ENCODE measurements at regions not wholly inside any gene's neighbourhood (a gene's known extent, or its start where the extent isn't known, plus 50 kb on each side); places are given as distances from the start of the nearest gene placed in this dataset.
"Not testable (repeated sequence)": the region's sequence is repeated elsewhere in the genome, so short reads cannot be mapped to it uniquely, and the experiment has no call there.

GRCh38 chr10:121270906-121271305 lies 327.3 kb downstream of the FGFR2 start:
- Histone ChIP-seq H3K9me3 (ENCODE audit: low read length) (no peaks in the 10 kb centered on the region), H3K27ac (ENCODE audit: low read depth, low read length) (no peak overlapping the region), H3K27me3 (ENCODE audit: control insufficient read depth in 1 of 2, insufficient read depth in 2 of 2, low read length in 2 of 2) (no peaks in the 10 kb centered on the region), H3K9ac (ENCODE audit: low read length) (no peak overlapping the region), H3K4me3 (ENCODE audit: low read depth in 1 of 2, low read length in 2 of 2) (no peak overlapping the region), H3K4me1 (ENCODE audit: insufficient read depth, low read length) (peaks cover 3% of the 10 kb centered on the region), H3K36me3 (ENCODE audit: insufficient read depth, low read length) (no peaks in the 10 kb centered on the region)

GRCh38 chr10:121276046-121276445 lies 322.2 kb downstream of the FGFR2 start:
- Histone ChIP-seq H3K27ac (ENCODE audit: low read depth, low read length) (no peak overlapping the region), H3K36me3 (ENCODE audit: insufficient read depth, low read length) (no peaks in the 10 kb centered on the region), H3K9ac (ENCODE audit: low read length) (no peak overlapping the region), H3K9me3 (ENCODE audit: low read length) (no peaks in the 10 kb centered on the region), H3K27me3 (ENCODE audit: control insufficient read depth in 1 of 2, insufficient read depth in 2 of 2, low read length in 2 of 2) (no peaks in the 10 kb centered on the region), H3K4me1 (ENCODE audit: insufficient read depth, low read length) (no peaks in the 10 kb centered on the region), H3K4me3 (ENCODE audit: low read depth in 1 of 2, low read length in 2 of 2) (no peak overlapping the region)

GRCh38 chr10:121276822-121277221 lies 321.4 kb downstream of the FGFR2 start:
- Histone ChIP-seq H3K9ac (ENCODE audit: low read length) (no peak overlapping the region), H3K27me3 (ENCODE audit: control insufficient read depth in 1 of 2, insufficient read depth in 2 of 2, low read length in 2 of 2) (no peaks in the 10 kb centered on the region), H3K4me1 (ENCODE audit: insufficient read depth, low read length) (no peaks in the 10 kb centered on the region), H3K9me3 (ENCODE audit: low read length) (no peaks in the 10 kb centered on the region), H3K4me3 (ENCODE audit: low read depth in 1 of 2, low read length in 2 of 2) (no peak overlapping the region), H3K27ac (ENCODE audit: low read depth, low read length) (no peak overlapping the region), H3K36me3 (ENCODE audit: insufficient read depth, low read length) (no peaks in the 10 kb centered on the region)

- H3K9ac ChIP-seq (ENCODE audit: low read length); H3K4me3 ChIP-seq (ENCODE audit: low read depth in 1 of 2, low read length in 2 of 2); H3K36me3 ChIP-seq (ENCODE audit: insufficient read depth, low read length); H3K4me1 ChIP-seq (ENCODE audit: insufficient read depth, low read length); H3K27ac ChIP-seq (ENCODE audit: low read depth, low read length); H3K27me3 ChIP-seq (ENCODE audit: control insufficient read depth in 1 of 2, insufficient read depth in 2 of 2, low read length in 2 of 2); H3K9me3 ChIP-seq (ENCODE audit: low read length): not testable (repeated sequence)
These were observed 319.9 kb downstream of the FGFR2 start for GRCh38 chr10:121278386-121278785.

- H3K4me1 ChIP-seq (ENCODE audit: insufficient read depth, low read length): no peaks in the 10 kb centered on the region
- H3K9me3 ChIP-seq (ENCODE audit: low read length): no peaks in the 10 kb centered on the region
- no peak overlapping the region for H3K4me3 ChIP-seq (ENCODE audit: low read depth in 1 of 2, low read length in 2 of 2)
- H3K27ac ChIP-seq (ENCODE audit: low read depth, low read length): no peak overlapping the region
- no peak overlapping the region for H3K9ac ChIP-seq (ENCODE audit: low read length)
- H3K27me3 ChIP-seq (ENCODE audit: control insufficient read depth in 1 of 2, insufficient read depth in 2 of 2, low read length in 2 of 2): no peaks in the 10 kb centered on the region
- H3K36me3 ChIP-seq (ENCODE audit: insufficient read depth, low read length): no peaks in the 10 kb centered on the region
These were observed 316.7 kb downstream of the FGFR2 start for GRCh38 chr10:121281576-121281975.

GRCh38 chr10:121282264-121282663 lies 316.0 kb downstream of the FGFR2 start:
- Histone ChIP-seq H3K27ac (ENCODE audit: low read depth, low read length) (no peak overlapping the region), H3K9me3 (ENCODE audit: low read length) (no peaks in the 10 kb centered on the region), H3K36me3 (ENCODE audit: insufficient read depth, low read length) (no peaks in the 10 kb centered on the region), H3K4me1 (ENCODE audit: insufficient read depth, low read length) (no peaks in the 10 kb centered on the region), H3K9ac (ENCODE audit: low read length) (no peak overlapping the region), H3K27me3 (ENCODE audit: control insufficient read depth in 1 of 2, insufficient read depth in 2 of 2, low read length in 2 of 2) (no peaks in the 10 kb centered on the region), H3K4me3 (ENCODE audit: low read depth in 1 of 2, low read length in 2 of 2) (no peak overlapping the region)

- H3K4me3 ChIP-seq (ENCODE audit: low read depth in 1 of 2, low read length in 2 of 2): no peak overlapping the region
- no peaks in the 10 kb centered on the region for H3K36me3 ChIP-seq (ENCODE audit: insufficient read depth, low read length)
- no peak overlapping the region for H3K9ac ChIP-seq (ENCODE audit: low read length)
- no peaks in the 10 kb centered on the region for H3K9me3 ChIP-seq (ENCODE audit: low read length)
- H3K27ac ChIP-seq (ENCODE audit: low read depth, low read length): no peak overlapping the region
- H3K27me3 ChIP-seq (ENCODE audit: control insufficient read depth in 1 of 2, insufficient read depth in 2 of 2, low read length in 2 of 2): no peaks in the 10 kb centered on the region
- peaks cover 6% of the 10 kb centered on the region for H3K4me1 ChIP-seq (ENCODE audit: insufficient read depth, low read length)
These were observed 315.3 kb downstream of the FGFR2 start for GRCh38 chr10:121282797-121283515.

GRCh38 chr10:121284936-121285335 lies 313.3 kb downstream of the FGFR2 start:
- peaks cover 15% of the 10 kb centered on the region for H3K4me1 ChIP-seq (ENCODE audit: insufficient read depth, low read length)
- no peaks in the 10 kb centered on the region for H3K36me3 ChIP-seq (ENCODE audit: insufficient read depth, low read length)
- no peaks in the 10 kb centered on the region for H3K27me3 ChIP-seq (ENCODE audit: control insufficient read depth in 1 of 2, insufficient read depth in 2 of 2, low read length in 2 of 2)
- no peak overlapping the region for H3K4me3 ChIP-seq (ENCODE audit: low read depth in 1 of 2, low read length in 2 of 2)
- H3K9ac ChIP-seq (ENCODE audit: low read length): no peak overlapping the region
- no peaks in the 10 kb centered on the region for H3K9me3 ChIP-seq (ENCODE audit: low read length)
- no peak overlapping the region for H3K27ac ChIP-seq (ENCODE audit: low read depth, low read length)

GRCh38 chr10:121285406-121286196 lies 312.6 kb downstream of the FGFR2 start:
- H3K27me3 ChIP-seq (ENCODE audit: control insufficient read depth in 1 of 2, insufficient read depth in 2 of 2, low read length in 2 of 2): no peaks in the 10 kb centered on the region
- no peak overlapping the region for H3K9ac ChIP-seq (ENCODE audit: low read length)
- H3K4me3 ChIP-seq (ENCODE audit: low read depth in 1 of 2, low read length in 2 of 2): no peak overlapping the region
- H3K27ac ChIP-seq (ENCODE audit: low read depth, low read length): no peak overlapping the region
- no peaks in the 10 kb centered on the region for H3K36me3 ChIP-seq (ENCODE audit: insufficient read depth, low read length)
- no peaks in the 10 kb centered on the region for H3K9me3 ChIP-seq (ENCODE audit: low read length)
- H3K4me1 ChIP-seq (ENCODE audit: insufficient read depth, low read length): peaks cover 15% of the 10 kb centered on the region

- Histone ChIP-seq H3K9ac (ENCODE audit: low read length) (no peak overlapping the region), H3K4me3 (ENCODE audit: low read depth in 1 of 2, low read length in 2 of 2) (no peak overlapping the region), H3K36me3 (ENCODE audit: insufficient read depth, low read length) (no peaks in the 10 kb centered on the region), H3K9me3 (ENCODE audit: low read length) (no peaks in the 10 kb centered on the region), H3K27ac (ENCODE audit: low read depth, low read length) (peak overlapping the region; percentile 35), H3K27me3 (ENCODE audit: control insufficient read depth in 1 of 2, insufficient read depth in 2 of 2, low read length in 2 of 2) (no peaks in the 10 kb centered on the region), H3K4me1 (ENCODE audit: insufficient read depth, low read length) (peaks cover 28% of the 10 kb centered on the region)
These were observed 310.2 kb downstream of the FGFR2 start for GRCh38 chr10:121288011-121288410.

GRCh38 chr10:121288864-121289661 lies 309.2 kb downstream of the FGFR2 start:
- Histone ChIP-seq H3K4me1 (ENCODE audit: insufficient read depth, low read length) (peaks cover 37% of the 10 kb centered on the region), H3K36me3 (ENCODE audit: insufficient read depth, low read length) (no peaks in the 10 kb centered on the region), H3K9ac (ENCODE audit: low read length) (no peak overlapping the region), H3K27me3 (ENCODE audit: control insufficient read depth in 1 of 2, insufficient read depth in 2 of 2, low read length in 2 of 2) (no peaks in the 10 kb centered on the region), H3K9me3 (ENCODE audit: low read length) (no peaks in the 10 kb centered on the region), H3K4me3 (ENCODE audit: low read depth in 1 of 2, low read length in 2 of 2) (no peak overlapping the region), H3K27ac (ENCODE audit: low read depth, low read length) (no peak overlapping the region)

Data from muscle layer of colon (tissue), 2 donors.